ENCODE measurements at regions not wholly inside any gene's neighbourhood (a gene's known extent, or its start where the extent isn't known, plus 50 kb on each side); places are given as distances from the start of the nearest gene placed in this dataset.
A peak's percentile ranks its signal among the peaks of the same experiment; 100 is the strongest.

GRCh38 chr14:99095369-99095768 lies 176.6 kb downstream of the BCL11B start:
- no peak for ATAC-seq (ENCODE audit: low read depth)
- DNase-seq (ENCODE audit: low spot score): no peak
- H3K9me3 ChIP-seq (ENCODE audit: severe bottlenecking): peaks cover 8% of the 10 kb centered on the region
- H3K4me1 ChIP-seq (ENCODE audit: insufficient read depth, poor library complexity, severe bottlenecking): peaks cover 29% of the 10 kb centered on the region
- TF ChIP-seq CTCF (IDR thresholded peaks at IDR 0.05; ENCODE audit: poor library complexity, severe bottlenecking): no peak
- peak overlapping the region; percentile 25 for H3K27ac ChIP-seq (ENCODE audit: poor library complexity, severe bottlenecking)
- no peak overlapping the region for H3K4me3 ChIP-seq (ENCODE audit: severe bottlenecking)
- no peaks in the 10 kb centered on the region for H3K27me3 ChIP-seq (ENCODE audit: insufficient read depth, poor library complexity, severe bottlenecking)
- no peaks in the 10 kb centered on the region for H3K36me3 ChIP-seq (ENCODE audit: low read depth)

GRCh38 chr14:99098199-99098598 lies 173.8 kb downstream of the BCL11B start:
- no peak overlapping the region for H3K4me3 ChIP-seq (ENCODE audit: severe bottlenecking)
- peaks cover 29% of the 10 kb centered on the region for H3K4me1 ChIP-seq (ENCODE audit: insufficient read depth, poor library complexity, severe bottlenecking)
- no peaks in the 10 kb centered on the region for H3K9me3 ChIP-seq (ENCODE audit: severe bottlenecking)
- no peak for ATAC-seq (ENCODE audit: low read depth)
- H3K27ac ChIP-seq (ENCODE audit: poor library complexity, severe bottlenecking): no peak overlapping the region
- H3K36me3 ChIP-seq (ENCODE audit: low read depth): no peaks in the 10 kb centered on the region
- no peaks in the 10 kb centered on the region for H3K27me3 ChIP-seq (ENCODE audit: insufficient read depth, poor library complexity, severe bottlenecking)
- no peak for TF ChIP-seq CTCF (IDR thresholded peaks at IDR 0.05; ENCODE audit: poor library complexity, severe bottlenecking)
- no peak for DNase-seq (ENCODE audit: low spot score)

GRCh38 chr14:99099051-99099787 lies 172.8 kb downstream of the BCL11B start:
- DNase-seq (ENCODE audit: low spot score): no peak
- peak overlapping the region; percentile 2 for H3K27ac ChIP-seq (ENCODE audit: poor library complexity, severe bottlenecking)
- TF ChIP-seq CTCF (IDR thresholded peaks at IDR 0.05; ENCODE audit: poor library complexity, severe bottlenecking): no peak
- no peaks in the 10 kb centered on the region for H3K36me3 ChIP-seq (ENCODE audit: low read depth)
- no peak overlapping the region for H3K4me3 ChIP-seq (ENCODE audit: severe bottlenecking)
- no peaks in the 10 kb centered on the region for H3K27me3 ChIP-seq (ENCODE audit: insufficient read depth, poor library complexity, severe bottlenecking)
- peak; percentile 70 for ATAC-seq (ENCODE audit: low read depth)
- H3K4me1 ChIP-seq (ENCODE audit: insufficient read depth, poor library complexity, severe bottlenecking): peaks cover 26% of the 10 kb centered on the region
- H3K9me3 ChIP-seq (ENCODE audit: severe bottlenecking): no peaks in the 10 kb centered on the region

GRCh38 chr14:99100497-99101270 lies 171.3 kb downstream of the BCL11B start:
- Histone ChIP-seq H3K9me3 (ENCODE audit: severe bottlenecking) (peaks cover 3% of the 10 kb centered on the region), H3K27me3 (ENCODE audit: insufficient read depth, poor library complexity, severe bottlenecking) (no peaks in the 10 kb centered on the region), H3K36me3 (ENCODE audit: low read depth) (no peaks in the 10 kb centered on the region), H3K4me1 (ENCODE audit: insufficient read depth, poor library complexity, severe bottlenecking) (peaks cover 12% of the 10 kb centered on the region), H3K4me3 (ENCODE audit: severe bottlenecking) (no peak overlapping the region), H3K27ac (ENCODE audit: poor library complexity, severe bottlenecking) (no peak overlapping the region)
- TF ChIP-seq CTCF (IDR thresholded peaks at IDR 0.05; ENCODE audit: poor library complexity, severe bottlenecking): no peak
- DNase-seq (ENCODE audit: low spot score): no peak
- ATAC-seq (ENCODE audit: low read depth): no peak

Data from RWPE2 (cell line).